H9 (cell line): ENCODE measurements at regions not wholly inside any gene's neighbourhood (a gene's known extent, or its start where the extent isn't known, plus 50 kb on each side); places are given as distances from the start of the nearest gene placed in this dataset.

ENCODE experiments used
- DNase-seq: peaks from one replicate; pipeline ENCODE4 v3.0.0-alpha.2; 2017
- H2AFZ ChIP-seq: one replicate; pipeline ENCODE4 v1.6.1; 2013; ENCODE audit warnings: mild to moderate bottlenecking, low read length, control low read depth, moderate library complexity
- H2AK5ac ChIP-seq: 2 replicates; pipeline ENCODE4 v1.6.1; 2013; ENCODE audit warnings: low read length, control low read depth, mixed read lengths; ENCODE audit not compliant: insufficient read length
- H2BK120ac ChIP-seq: one replicate; pipeline ENCODE4 v1.6.1; 2013; ENCODE audit warnings: low read depth, mild to moderate bottlenecking, low read length, control low read depth, inconsistent platforms; ENCODE audit not compliant: poor library complexity, severe bottlenecking
- H2BK12ac ChIP-seq: 2 replicates; pipeline ENCODE4 v1.6.1; 2013; ENCODE audit warnings: low read length, control low read depth, mixed read lengths, low read depth; ENCODE audit not compliant: insufficient read length
- H2BK15ac ChIP-seq: 2 replicates; pipeline ENCODE4 v1.6.1; 2013; ENCODE audit warnings: low read depth, low read length, control low read depth
- H2BK20ac ChIP-seq: one replicate; pipeline ENCODE4 v1.6.1; 2013; ENCODE audit warnings: low read depth, mild to moderate bottlenecking, low read length, control low read depth, inconsistent platforms; ENCODE audit not compliant: poor library complexity, severe bottlenecking
- H2BK5ac ChIP-seq: 2 replicates; pipeline ENCODE4 v1.6.1; 2013; ENCODE audit warnings: low read length, control low read depth, mixed read lengths; ENCODE audit not compliant: insufficient read length
- H3K14ac ChIP-seq: 2 replicates; pipeline ENCODE4 v1.6.1; 2013; ENCODE audit warnings: low read length, control low read depth; ENCODE audit not compliant: insufficient read depth
- H3K18ac ChIP-seq: 2 replicates; pipeline ENCODE4 v1.6.1; 2013; ENCODE audit warnings: low read depth, mild to moderate bottlenecking, mixed read lengths, low read length, control low read depth; ENCODE audit not compliant: insufficient read length
- H3K23ac ChIP-seq: 2 replicates; pipeline ENCODE4 v1.6.1; 2013; ENCODE audit warnings: low read length, control low read depth, mixed read lengths, low read depth; ENCODE audit not compliant: insufficient read length
- H3K23me2 ChIP-seq: 2 replicates; pipeline ENCODE4 v1.6.1; 2013; ENCODE audit warnings: low read depth, mild to moderate bottlenecking, mixed read lengths, low read length, control low read depth; ENCODE audit not compliant: insufficient read length, poor library complexity, severe bottlenecking
- H3K27ac ChIP-seq: 2 replicates; pipeline ENCODE4 v1.5.1; 2013; ENCODE audit warnings: low read length, control low read depth, mixed read lengths, low read depth; ENCODE audit not compliant: insufficient read length
- H3K27me3 ChIP-seq: 2 replicates; pipeline ENCODE4 v1.6.1; 2013; ENCODE audit warnings: low read length, control low read depth, inconsistent platforms; ENCODE audit not compliant: insufficient read depth
- H3K4ac ChIP-seq: 2 replicates; pipeline ENCODE4 v1.6.1; 2013; ENCODE audit warnings: low read depth, mild to moderate bottlenecking, control low read depth, inconsistent platforms, low read length, moderate library complexity
- H3K4me1 ChIP-seq: 2 replicates; pipeline ENCODE4 v1.6.1; 2013; ENCODE audit warnings: low read length, control low read depth, inconsistent platforms; ENCODE audit not compliant: insufficient read depth
- H3K4me2 ChIP-seq: 2 replicates; pipeline ENCODE4 v1.6.1; 2013; ENCODE audit warnings: low read length, control low read depth, mixed read lengths; ENCODE audit not compliant: insufficient read length, insufficient read depth
- H3K56ac ChIP-seq: 2 replicates; pipeline ENCODE4 v1.6.1; 2013; ENCODE audit warnings: low read depth, mild to moderate bottlenecking, mixed read lengths, low read length, control low read depth; ENCODE audit not compliant: insufficient read length
- H3K79me1 ChIP-seq: 2 replicates; pipeline ENCODE4 v1.6.1; 2013; ENCODE audit warnings: low read depth, mild to moderate bottlenecking, moderate library complexity, low read length, control low read depth, inconsistent platforms; ENCODE audit not compliant: insufficient read depth, poor library complexity, severe bottlenecking
- H3K79me2 ChIP-seq: 2 replicates; pipeline ENCODE4 v1.6.1; 2013; ENCODE audit warnings: low read length, control low read depth, inconsistent platforms; ENCODE audit not compliant: insufficient read depth
- H3K9ac ChIP-seq: 2 replicates; pipeline ENCODE4 v1.6.1; 2013; ENCODE audit warnings: low read length, control low read depth, mixed read lengths; ENCODE audit not compliant: insufficient read length; ENCODE audit errors: extremely low read depth
- H3K9me3 ChIP-seq: one replicate; pipeline ENCODE4 v1.6.1; 2013; ENCODE audit warnings: low read depth, low read length, inconsistent platforms; ENCODE audit not compliant: control insufficient read depth
- H3T11ph ChIP-seq: one replicate; pipeline ENCODE4 v1.6.1; 2013; ENCODE audit warnings: mild to moderate bottlenecking, low read length, control low read depth, inconsistent platforms
- H4K20me1 ChIP-seq: one replicate; pipeline ENCODE4 v1.6.1; 2013; ENCODE audit not compliant: control insufficient read depth, insufficient read length, insufficient read depth
- H4K5ac ChIP-seq: 2 replicates; pipeline ENCODE4 v1.6.1; 2013; ENCODE audit warnings: low read depth, mild to moderate bottlenecking, mixed read lengths, low read length, control low read depth; ENCODE audit not compliant: insufficient read length
- H4K8ac ChIP-seq: replicated peaks from 2 replicates; pipeline ENCODE4 v1.6.1; 2013; ENCODE audit warnings: low read length, control low read depth, mixed read lengths, low read depth; ENCODE audit not compliant: insufficient read length
- H4K91ac ChIP-seq: 2 replicates; pipeline ENCODE4 v1.6.1; 2013; ENCODE audit warnings: low read depth, mild to moderate bottlenecking, moderate library complexity, mixed read lengths, low read length, control low read depth; ENCODE audit not compliant: insufficient read length
- H3K27ac Mint-ChIP-seq, 3 experiments: 2 replicates in 2 of 3; 3 replicates in 1 of 3; pipeline ENCODE4 v1.8.0; 2020 to 2021; ENCODE audit warnings: mixed read lengths in 3 of 3, mild to moderate bottlenecking in 1 of 3, moderate library complexity in 1 of 3
- H3K27me3 Mint-ChIP-seq: 2 replicates; pipeline ENCODE4 v1.8.0; 2021; ENCODE audit warnings: low read depth, mild to moderate bottlenecking, moderate library complexity, mixed read lengths
- H3K36me3 Mint-ChIP-seq, 3 experiments: 2 replicates in 2 of 3; 3 replicates in 1 of 3; pipeline ENCODE4 v1.8.0; 2020 to 2021; ENCODE audit warnings: low read depth in 3 of 3, mixed read lengths in 3 of 3; ENCODE audit not compliant: insufficient read depth in 1 of 3
- H3K4me1 Mint-ChIP-seq, 2 experiments: 2 replicates each; pipeline ENCODE4 v1.8.0; 2020; ENCODE audit warnings: mixed read lengths in 2 of 2
- H3K4me3 Mint-ChIP-seq, 2 experiments: 2 replicates in 1 of 2; 3 replicates in 1 of 2; pipeline ENCODE4 v1.8.0; 2020 to 2021; ENCODE audit warnings: mild to moderate bottlenecking in 2 of 2, mixed read lengths in 2 of 2, moderate library complexity in 1 of 2
- H3K9me3 Mint-ChIP-seq, 2 experiments: 2 replicates in 1 of 2; 3 replicates in 1 of 2; pipeline ENCODE4 v1.8.0; 2020; ENCODE audit warnings: mild to moderate bottlenecking in 2 of 2, mixed read lengths in 2 of 2, moderate library complexity in 1 of 2
- WGBS: extraction: QIAGEN DNeasy Blood & Tissue Kit; methylation state at CpG from one replicate; pipeline ENCODE4 v1.1.7; 2013; ENCODE audit warnings: missing lambda C conversion rate, low lambda C conversion rate, mixed read lengths; ENCODE audit not compliant: insufficient read length; ENCODE audit errors: extremely low coverage; 5-methylcytosine and 5-hydroxymethylcytosine counted together
- TF ChIP-seq, protein P1 (sequence below): fragments of 200-600 bp; sonication (generic); conservative IDR thresholded peaks from 3 replicates; pipeline ENCODE4 v1.8.0; 2021; ENCODE audit warnings: antibody characterized with exemption, mild to moderate bottlenecking

DNA sequence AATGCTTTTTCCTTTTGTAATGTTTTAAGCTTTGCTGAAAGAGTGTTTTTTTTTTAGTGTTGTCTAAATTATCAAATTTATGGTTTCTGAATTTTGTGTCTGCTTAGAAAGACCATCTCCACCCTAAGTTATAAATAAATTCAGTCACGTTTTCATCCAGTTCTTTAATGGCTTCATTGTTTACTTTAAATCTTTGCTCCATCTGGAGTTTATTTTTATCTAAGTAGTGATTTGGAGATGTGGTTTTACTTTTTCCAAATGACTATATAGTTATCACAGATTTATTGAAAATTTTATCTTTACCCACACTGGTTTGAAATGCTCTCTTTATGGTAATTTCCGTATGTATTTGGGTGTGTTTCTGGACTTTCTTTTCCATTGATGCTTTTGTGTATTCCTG, 577.2 kb upstream of the ZNF608 start:
- H3K79me2 ChIP-seq, result no peaks in the 10 kb centered on the region
- no peak overlapping the region for H3K23ac ChIP-seq
- H3K4me1 ChIP-seq, result no peaks in the 10 kb centered on the region; the same call in 1 of the 2 replicates
- H3K18ac ChIP-seq, result no peak overlapping the region
- Mint-ChIP-seq H3K27ac (peak overlapping the region in 2 of 3 experiments; percentile 63 to 76; a peak in 4 of 7 replicates), H3K36me3 (peaks cover 0 to 10% (median 0%) of the 10 kb centered on the region in 3 experiments; a peak in 1 of 7 replicates), H3K4me1 (peaks cover 31 to 37% of the 10 kb centered on the region in 2 experiments), H3K27me3 (no peaks in the 10 kb centered on the region), H3K9me3 (no peaks in the 10 kb centered on the region; a peak in 2 of 5 replicates), H3K4me3 (no peak overlapping the region)
- WGBS, result no CpG with 5 or more reads among the region's 2 CpGs
- DNase-seq, result no peak
- no peak overlapping the region for H4K5ac ChIP-seq
- H4K8ac ChIP-seq, result no peak overlapping the region
- H4K20me1 ChIP-seq, result no peaks in the 10 kb centered on the region
- H3K23me2 ChIP-seq, result no peaks in the 10 kb centered on the region
- H3K79me1 ChIP-seq, result no peaks in the 10 kb centered on the region
- no peak overlapping the region for H3K4ac ChIP-seq
- H2BK12ac ChIP-seq, result no peak overlapping the region
- H2BK20ac ChIP-seq, result no peak overlapping the region
- H3K9ac ChIP-seq, result no peak overlapping the region
- no peak overlapping the region for H3K14ac ChIP-seq
- H3K27me3 ChIP-seq, result no peaks in the 10 kb centered on the region
- no peak overlapping the region for H2BK15ac ChIP-seq
- H4K91ac ChIP-seq, result no peak overlapping the region
- H3K4me2 ChIP-seq, result no peak overlapping the region
- no peak overlapping the region for H2BK120ac ChIP-seq
- no peak overlapping the region for H3K27ac ChIP-seq
- no peak overlapping the region for H2AFZ ChIP-seq
- no peak overlapping the region for H3K56ac ChIP-seq
- H3T11ph ChIP-seq, result no peak overlapping the region
- TF ChIP-seq, protein P1, sequence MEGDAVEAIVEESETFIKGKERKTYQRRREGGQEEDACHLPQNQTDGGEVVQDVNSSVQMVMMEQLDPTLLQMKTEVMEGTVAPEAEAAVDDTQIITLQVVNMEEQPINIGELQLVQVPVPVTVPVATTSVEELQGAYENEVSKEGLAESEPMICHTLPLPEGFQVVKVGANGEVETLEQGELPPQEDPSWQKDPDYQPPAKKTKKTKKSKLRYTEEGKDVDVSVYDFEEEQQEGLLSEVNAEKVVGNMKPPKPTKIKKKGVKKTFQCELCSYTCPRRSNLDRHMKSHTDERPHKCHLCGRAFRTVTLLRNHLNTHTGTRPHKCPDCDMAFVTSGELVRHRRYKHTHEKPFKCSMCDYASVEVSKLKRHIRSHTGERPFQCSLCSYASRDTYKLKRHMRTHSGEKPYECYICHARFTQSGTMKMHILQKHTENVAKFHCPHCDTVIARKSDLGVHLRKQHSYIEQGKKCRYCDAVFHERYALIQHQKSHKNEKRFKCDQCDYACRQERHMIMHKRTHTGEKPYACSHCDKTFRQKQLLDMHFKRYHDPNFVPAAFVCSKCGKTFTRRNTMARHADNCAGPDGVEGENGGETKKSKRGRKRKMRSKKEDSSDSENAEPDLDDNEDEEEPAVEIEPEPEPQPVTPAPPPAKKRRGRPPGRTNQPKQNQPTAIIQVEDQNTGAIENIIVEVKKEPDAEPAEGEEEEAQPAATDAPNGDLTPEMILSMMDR, result no peak
- no peaks in the 10 kb centered on the region for H3K9me3 ChIP-seq
- H2AK5ac ChIP-seq, result no peak overlapping the region
- H2BK5ac ChIP-seq, result no peak overlapping the region
